Esophagus (tissue), 2 donors: ENCODE measurements at regions not wholly inside any gene's neighbourhood (a gene's known extent, or its start where the extent isn't known, plus 50 kb on each side); places are given as distances from the start of the nearest gene placed in this dataset.
"Not testable (repeated sequence)": the region's sequence is repeated elsewhere in the genome, so short reads cannot be mapped to it uniquely, and the experiment has no call there.

Experiments used
- H3K27ac ChIP-seq, 2 donors: one replicate each; pipeline ENCODE4 v1.5.1; 2013; ENCODE audit warnings: low read depth in 2 of 2, mild to moderate bottlenecking in 2 of 2, inconsistent platforms in 1 of 2, low read length in 1 of 2, moderate library complexity in 1 of 2
- H3K27me3 ChIP-seq, 2 donors: one replicate each; pipeline ENCODE4 v1.6.1; 2013; ENCODE audit warnings: low read length in 2 of 2, control low read depth in 1 of 2, mild to moderate bottlenecking in 1 of 2; ENCODE audit not compliant: insufficient read depth in 2 of 2, control insufficient read depth in 1 of 2
- H3K36me3 ChIP-seq, 2 donors: one replicate each; pipeline ENCODE4 v1.6.1; 2013; ENCODE audit warnings: low read length in 1 of 2; ENCODE audit not compliant: control insufficient read depth in 2 of 2, insufficient read depth in 2 of 2
- H3K4me1 ChIP-seq, 2 donors: one replicate each; pipeline ENCODE4 v1.6.1; 2013; ENCODE audit warnings: low read length in 1 of 2; ENCODE audit not compliant: control insufficient read depth in 2 of 2, insufficient read depth in 2 of 2
- H3K4me3 ChIP-seq, 2 donors: one replicate each; pipeline ENCODE4 v1.5.1; 2013; ENCODE audit warnings: low read length in 2 of 2, mild to moderate bottlenecking in 2 of 2, low read depth in 1 of 2, moderate library complexity in 1 of 2
- H3K9me3 ChIP-seq, 2 donors: one replicate each; pipeline ENCODE4 v1.6.1; 2013; ENCODE audit warnings: mild to moderate bottlenecking in 2 of 2, low read depth in 1 of 2, low read length in 1 of 2, moderate library complexity in 1 of 2; ENCODE audit not compliant: control insufficient read depth in 2 of 2, insufficient read depth in 1 of 2
- WGBS, 2 donors: extraction: QIAGEN DNeasy Blood & Tissue Kit; methylation state at CpG; one replicate each; pipeline ENCODE4 v1.1.7; 2013; 5-methylcytosine and 5-hydroxymethylcytosine counted together
- donor health status: healthy with polysubstance abuse.
- donor health status: Bipolar disorder and iron deficiency.

GRCh38 chr15:61337541-61337940, 108.4 kb upstream of the RORA start:
- Histone ChIP-seq H3K4me1 (no peaks in the 10 kb centered on the region), H3K27me3 (peaks cover 0 to 4% of the 10 kb centered on the region in 2 donors), H3K27ac (no peak overlapping the region), H3K36me3 (no peaks in the 10 kb centered on the region), H3K9me3 (no peaks in the 10 kb centered on the region), H3K4me3 (no peak overlapping the region)
- WGBS, 2 donors: 70% methylated on average over 8 of the region's 8 CpGs

- 68 to 76% methylated on average over 3 of the region's 3 CpGs for WGBS, 2 donors
- H3K4me3 ChIP-seq: no peak overlapping the region
- H3K27ac ChIP-seq: no peak overlapping the region
- peaks cover 0 to 4% of the 10 kb centered on the region in 2 donors for H3K27me3 ChIP-seq
- no peaks in the 10 kb centered on the region for H3K4me1 ChIP-seq
- H3K36me3 ChIP-seq: no peaks in the 10 kb centered on the region
- no peaks in the 10 kb centered on the region for H3K9me3 ChIP-seq
Measured at GRCh38 chr15:61336026-61336638, 107.0 kb upstream of the RORA start.

GRCh38 chr15:61334714-61335113, 105.6 kb upstream of the RORA start:
- H3K4me1 ChIP-seq, H3K27me3 ChIP-seq, H3K36me3 ChIP-seq, H3K4me3 ChIP-seq, H3K27ac ChIP-seq, H3K9me3 ChIP-seq: not testable (repeated sequence)
- 93 to 94% methylated on average over 5 of the region's 5 CpGs for WGBS, 2 donors

GRCh38 chr15:61331019-61331418, 101.9 kb upstream of the RORA start:
- Histone ChIP-seq H3K4me3 (no peak overlapping the region), H3K27ac (no peak overlapping the region), H3K4me1 (no peaks in the 10 kb centered on the region), H3K36me3 (no peaks in the 10 kb centered on the region), H3K9me3 (no peaks in the 10 kb centered on the region), H3K27me3 (peaks cover 0 to 4% of the 10 kb centered on the region in 2 donors)
- WGBS, 2 donors: 77 to 84% methylated on average over 3 of the region's 3 CpGs

DNA sequence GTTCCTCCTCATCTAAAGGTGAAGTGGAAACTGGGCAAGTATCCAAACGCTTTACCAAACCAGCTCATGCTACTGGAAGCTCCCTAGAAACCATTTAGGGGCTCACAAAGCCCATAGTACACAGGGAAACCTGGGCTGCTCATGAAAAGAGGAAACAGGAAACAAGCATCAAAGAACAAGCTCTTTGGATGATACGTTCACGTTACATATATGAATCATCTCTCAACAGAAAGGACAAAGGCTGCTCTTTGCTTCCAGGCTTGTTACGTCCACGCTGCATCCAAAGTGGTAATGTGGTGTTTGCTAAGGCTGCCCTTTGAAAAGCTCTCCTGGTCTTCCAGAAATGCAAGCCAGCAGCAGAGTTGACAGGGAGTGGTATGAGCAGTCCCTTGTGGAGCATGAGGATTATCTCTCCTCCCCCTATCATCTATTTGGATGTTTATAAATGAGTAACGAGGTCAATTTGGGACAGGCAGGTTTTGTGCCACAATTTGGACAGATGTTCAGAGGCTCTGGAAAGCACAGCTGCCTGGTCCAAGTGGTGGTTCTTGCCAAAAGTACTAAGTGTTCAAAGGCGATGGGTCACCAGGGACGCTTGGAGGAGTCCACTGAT, 98.0 kb upstream of the RORA start:
- no peaks in the 10 kb centered on the region for H3K9me3 ChIP-seq
- whole genome bisulfite sequencing, 2 donors: 32 to 47% methylated on average over 8 of the region's 8 CpGs
- H3K4me1 ChIP-seq: no peaks in the 10 kb centered on the region
- no peak overlapping the region for H3K4me3 ChIP-seq
- H3K36me3 ChIP-seq: no peaks in the 10 kb centered on the region
- no peaks in the 10 kb centered on the region for H3K27me3 ChIP-seq
- no peak overlapping the region for H3K27ac ChIP-seq

- no peak overlapping the region for H3K27ac ChIP-seq
- H3K36me3 ChIP-seq: no peaks in the 10 kb centered on the region
- H3K4me3 ChIP-seq: no peak overlapping the region
- no peaks in the 10 kb centered on the region for H3K4me1 ChIP-seq
- H3K9me3 ChIP-seq: no peaks in the 10 kb centered on the region
- H3K27me3 ChIP-seq: no peaks in the 10 kb centered on the region
- WGBS, 2 donors: 83 to 85% methylated on average over 2 of the region's 2 CpGs
Measured at GRCh38 chr15:61319892-61320291, 90.8 kb upstream of the RORA start.

DNA sequence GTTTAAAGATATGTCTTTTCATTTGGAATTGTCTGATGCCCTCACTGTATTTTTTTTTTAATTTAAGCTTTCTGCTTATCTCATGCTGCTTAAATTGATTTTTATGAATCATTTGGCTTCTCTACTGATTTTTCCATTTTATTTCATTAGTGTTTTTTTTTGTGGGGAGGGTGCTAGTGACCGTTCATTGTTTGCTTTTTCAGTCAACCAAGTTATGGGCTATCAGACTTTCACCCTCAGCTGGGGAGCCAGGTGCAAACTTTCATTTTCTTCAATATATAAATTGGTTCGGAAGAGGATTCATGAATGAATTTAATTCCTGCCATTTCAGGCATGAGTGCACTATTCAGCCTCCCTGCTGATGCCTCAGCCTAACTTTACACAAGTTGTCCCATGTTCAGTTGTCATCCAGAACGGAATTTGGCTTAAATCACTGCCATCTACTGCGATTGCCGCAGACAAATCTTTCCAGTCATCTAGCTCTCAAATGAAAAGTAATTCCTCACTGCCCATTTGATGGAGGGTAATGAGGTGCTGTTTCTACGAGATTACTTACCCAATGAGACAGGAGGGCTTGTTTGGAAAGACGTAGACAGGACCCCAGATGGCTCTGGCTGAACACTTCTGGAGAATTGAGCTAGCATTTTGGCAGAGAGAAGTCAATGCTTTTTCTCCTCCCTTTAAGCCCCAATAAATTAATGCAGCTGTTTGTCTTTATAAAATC, 89.9 kb upstream of the RORA start:
- H3K36me3 ChIP-seq: no peaks in the 10 kb centered on the region

DNA sequence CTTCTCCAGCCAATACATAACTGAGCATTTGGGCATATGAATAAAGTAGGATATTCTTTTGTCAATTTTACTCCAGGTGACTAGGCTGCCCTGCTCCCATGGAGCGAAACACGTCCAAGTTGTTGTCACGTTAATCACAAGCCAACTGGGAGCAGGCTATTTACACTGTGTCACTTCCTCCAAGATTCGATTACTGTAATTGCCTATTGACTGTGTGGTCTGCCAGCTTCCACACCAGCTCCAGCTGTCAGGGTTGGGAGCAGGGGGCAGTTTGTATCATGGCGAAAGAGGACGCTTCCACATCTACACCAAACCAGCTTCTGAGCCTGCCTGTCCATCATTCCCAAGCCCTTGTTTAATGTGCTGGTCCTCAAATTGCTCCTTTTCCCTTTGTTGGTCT, 89.2 kb upstream of the RORA start:
- H3K4me1 ChIP-seq: no peaks in the 10 kb centered on the region
- H3K27ac ChIP-seq: no peak overlapping the region
- H3K9me3 ChIP-seq: no peaks in the 10 kb centered on the region
- no peaks in the 10 kb centered on the region for H3K36me3 ChIP-seq
- no peaks in the 10 kb centered on the region for H3K27me3 ChIP-seq
- H3K4me3 ChIP-seq: no peak overlapping the region
- WGBS, 2 donors: 54 to 67% methylated on average over 6 of the region's 6 CpGs

More for the DNA sequence above, 89.9 kb upstream of the RORA start:
- no peaks in the 10 kb centered on the region for H3K4me1 ChIP-seq
- no peak overlapping the region for H3K27ac ChIP-seq
- WGBS, 2 donors: 64 to 65% methylated on average over 7 of the region's 7 CpGs
- H3K4me3 ChIP-seq: no peak overlapping the region
- no peaks in the 10 kb centered on the region for H3K27me3 ChIP-seq
- H3K9me3 ChIP-seq: no peaks in the 10 kb centered on the region

- Histone ChIP-seq H3K27ac (no peak overlapping the region), H3K27me3 (no peaks in the 10 kb centered on the region), H3K4me1 (no peaks in the 10 kb centered on the region), H3K36me3 (no peaks in the 10 kb centered on the region), H3K4me3 (no peak overlapping the region), H3K9me3 (no peaks in the 10 kb centered on the region)
- 71 to 81% methylated on average over 6 of the region's 6 CpGs for whole genome bisulfite sequencing, 2 donors
Measured at GRCh38 chr15:61315471-61315870, 86.4 kb upstream of the RORA start.

- Histone ChIP-seq H3K27me3 (no peaks in the 10 kb centered on the region), H3K4me3 (no peak overlapping the region), H3K4me1 (no peaks in the 10 kb centered on the region), H3K27ac (no peak overlapping the region), H3K9me3 (no peaks in the 10 kb centered on the region), H3K36me3 (no peaks in the 10 kb centered on the region)
Measured at GRCh38 chr15:61314427-61314826, 85.3 kb upstream of the RORA start.
